ENCODE measurements at regions not wholly inside any gene's neighbourhood (a gene's known extent, or its start where the extent isn't known, plus 50 kb on each side); places are given as distances from the start of the nearest gene placed in this dataset.
A peak's percentile ranks its signal among the peaks of the same experiment; 100 is the strongest.

DNA sequence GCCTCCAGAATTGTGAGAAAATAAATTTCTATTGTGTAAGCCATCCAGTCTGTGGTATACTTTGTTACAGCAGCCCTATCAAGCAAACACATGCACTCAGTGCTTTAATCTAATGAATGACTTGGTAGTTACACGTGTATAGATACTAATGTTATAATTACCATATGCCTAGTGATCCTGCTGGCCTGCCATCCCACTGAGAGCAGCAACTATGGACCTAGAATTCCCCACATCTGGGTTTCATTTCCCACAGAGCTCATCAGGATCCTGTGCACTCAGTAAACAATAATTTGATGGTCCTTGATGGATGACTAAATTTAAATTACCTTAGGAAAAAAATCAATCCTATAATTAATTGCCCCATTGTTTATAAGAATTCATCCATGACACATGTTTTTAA, 86.5 kb upstream of the RGS1 start:
- Histone ChIP-seq H3K27ac (peak overlapping the region in 2 of 4 donors; percentile 69 to 82), H3K27me3 (no peaks in the 10 kb centered on the region), H3K4me3 (no peak overlapping the region), H3K4me1 (peaks cover 0 to 41% (median 27%) of the 10 kb centered on the region in 3 donors), H3K9me3 (no peaks in the 10 kb centered on the region), H3K36me3 (no peaks in the 10 kb centered on the region)
- intact Hi-C loops (cut with DNase I) = no loop called here
- DNase-seq (no peak), FAIRE-seq (no peak), ATAC-seq (peak in 1 of 4 donors; percentile 6)
- TF ChIP-seq CTCF (IDR thresholded peaks at IDR 0.05) = no peak
- WGBS, 2 donors = 38 to 40% methylated on average over 1 of the region's 1 CpG

DNA sequence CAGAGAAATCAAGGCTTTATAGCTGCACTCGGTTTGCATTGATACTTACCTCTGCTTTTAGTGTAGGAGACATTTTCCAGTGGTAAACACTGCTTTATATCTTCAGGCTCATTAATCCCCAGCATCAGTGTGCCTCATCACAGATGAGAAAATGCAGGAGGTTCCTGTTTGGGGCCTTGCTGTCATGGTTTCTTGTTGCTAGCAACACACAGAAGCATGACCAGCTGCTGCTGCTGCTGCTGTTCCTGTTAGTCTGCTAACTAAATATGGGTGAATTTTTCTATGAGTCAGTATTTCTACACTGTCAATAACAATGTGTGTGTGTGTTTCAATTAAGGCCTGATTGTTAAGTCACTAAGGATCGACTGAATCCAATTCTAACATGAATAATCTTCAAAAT, 85.8 kb upstream of the RGS1 start:
- peaks cover 0 to 41% (median 27%) of the 10 kb centered on the region in 3 donors for H3K4me1 ChIP-seq
- H3K4me3 ChIP-seq = no peak overlapping the region
- H3K36me3 ChIP-seq = no peaks in the 10 kb centered on the region
- TF ChIP-seq CTCF (IDR thresholded peaks at IDR 0.05) = no peak
- intact Hi-C loops (cut with DNase I) = no loop called here
- WGBS, 2 donors = 32 to 37% methylated on average over 2 of the region's 2 CpGs
- ATAC-seq = peak; percentile 81 to 90 (median 85)
- no peaks in the 10 kb centered on the region for H3K27me3 ChIP-seq
- no peaks in the 10 kb centered on the region for H3K9me3 ChIP-seq
- FAIRE-seq = peak; percentile 97
- DNase-seq = peak in 4 of 6 donors; percentile 54 to 79 (median 72)
- H3K27ac ChIP-seq = peak overlapping the region; percentile 10 to 82 (median 54)

GRCh38 chr1:192491804-192492554, 83.6 kb upstream of the RGS1 start:
- FAIRE-seq (no peak), ATAC-seq (no peak), DNase-seq (no peak)
- WGBS, 2 donors = 83 to 85% methylated on average over 2 of the region's 2 CpGs
- TF ChIP-seq CTCF (IDR thresholded peaks at IDR 0.05) = no peak
- H3K27me3 ChIP-seq = no peaks in the 10 kb centered on the region
- no peak overlapping the region for H3K4me3 ChIP-seq
- H3K36me3 ChIP-seq = no peaks in the 10 kb centered on the region
- peaks cover 4 to 36% (median 36%) of the 10 kb centered on the region in 3 donors for H3K4me1 ChIP-seq
- no peak overlapping the region for H3K27ac ChIP-seq
- no peaks in the 10 kb centered on the region for H3K9me3 ChIP-seq
- intact Hi-C loops (cut with DNase I) = no loop called here

GRCh38 chr1:192493584-192493983, 82.0 kb upstream of the RGS1 start:
- intact Hi-C loops (cut with DNase I) = no loop called here
- 89 to 92% methylated on average over 1 of the region's 1 CpG for WGBS, 2 donors
- no peak overlapping the region for H3K4me3 ChIP-seq
- no peaks in the 10 kb centered on the region for H3K9me3 ChIP-seq
- H3K27ac ChIP-seq = no peak overlapping the region
- ATAC-seq (no peak), FAIRE-seq (peak; percentile 86), DNase-seq (no peak)
- no peaks in the 10 kb centered on the region for H3K27me3 ChIP-seq
- H3K36me3 ChIP-seq = no peaks in the 10 kb centered on the region
- H3K4me1 ChIP-seq = peaks cover 5 to 38% (median 31%) of the 10 kb centered on the region in 3 donors
- no peak for TF ChIP-seq CTCF (IDR thresholded peaks at IDR 0.05)
